Tibial nerve (tissue), 4 donors: ENCODE measurements at regions not wholly inside any gene's neighbourhood (a gene's known extent, or its start where the extent isn't known, plus 50 kb on each side); places are given as distances from the start of the nearest gene placed in this dataset.

Source experiments
- CTCF ChIP-seq, 5 experiments: fragments of 200-600 bp in 3 of 5; fragments of 450-650 bp in 2 of 5; sonication (generic) in 3 of 5; IDR thresholded peaks; one replicate each; pipeline ENCODE4 v1.5.1; 2016 to 2019; ENCODE audit warnings: antibody characterized with exemption in 5 of 5, mild to moderate bottlenecking in 3 of 5, moderate library complexity in 2 of 5
- EP300 ChIP-seq, 2 donors: sonication (generic); formaldehyde crosslinking; IDR thresholded peaks; one replicate each; pipeline ENCODE4 v1.6.1; 2017; ENCODE audit warnings: antibody characterized with exemption in 2 of 2, mild to moderate bottlenecking in 1 of 2
- POLR2A ChIP-seq, 2 donors: fragments of 450-650 bp; IDR thresholded peaks; one replicate each; pipeline ENCODE4 v1.6.1; 2017; ENCODE audit warnings: antibody characterized with exemption in 2 of 2, mild to moderate bottlenecking in 2 of 2, moderate library complexity in 2 of 2

GRCh38 chr3:105187344-105187743 is 179.4 kb upstream of the ALCAM start:
- TF ChIP-seq CTCF (IDR thresholded peaks at IDR 0.05) (no peak), POLR2A (IDR thresholded peaks at IDR 0.05) (no peak), EP300 (IDR thresholded peaks at IDR 0.05) (no peak)
